ENCODE measurements at regions not wholly inside any gene's neighbourhood (a gene's known extent, or its start where the extent isn't known, plus 50 kb on each side); places are given as distances from the start of the nearest gene placed in this dataset.

GRCh38 chr9:108674766-108675530, 180.8 kb downstream of the ACTL7B start:
- DNase-seq: no peak

GRCh38 chr9:108673386-108673785, 182.4 kb downstream of the ACTL7B start:
- DNase-seq: no peak

GRCh38 chr9:108672475-108673190, 183.2 kb downstream of the ACTL7B start:
- DNase-seq: no peak

GRCh38 chr9:108671794-108672193, 184.0 kb downstream of the ACTL7B start:
- DNase-seq: no peak

- peak; percentile 54 for DNase-seq
Measured at GRCh38 chr9:108671176-108671575, 184.6 kb downstream of the ACTL7B start.

- DNase-seq: no peak
Measured at GRCh38 chr9:108668938-108669335, 186.8 kb downstream of the ACTL7B start.

GRCh38 chr9:108668191-108668937, 187.4 kb downstream of the ACTL7B start:
- no peak for DNase-seq

GRCh38 chr9:108666240-108666784, 189.5 kb downstream of the ACTL7B start:
- DNase-seq: no peak

- peak; percentile 73 for DNase-seq
Measured at GRCh38 chr9:108665521-108666239, 190.1 kb downstream of the ACTL7B start.

GRCh38 chr9:108664309-108665255, 191.2 kb downstream of the ACTL7B start:
- DNase-seq: no peak

GRCh38 chr9:108663422-108663821, 192.4 kb downstream of the ACTL7B start:
- DNase-seq: no peak

- DNase-seq: no peak
Measured at GRCh38 chr9:108662956-108663355, 192.8 kb downstream of the ACTL7B start.

GRCh38 chr9:108662091-108662875, 193.5 kb downstream of the ACTL7B start:
- peak; percentile 60 for DNase-seq

- DNase-seq: no peak
Measured at GRCh38 chr9:108656566-108656965, 199.2 kb downstream of the ACTL7B start.

- no peak for DNase-seq
Measured at GRCh38 chr9:108655818-108656217, 200.0 kb downstream of the ACTL7B start.

- peak; percentile 41 for DNase-seq
Measured at GRCh38 chr9:108654566-108654965, 201.2 kb downstream of the ACTL7B start.

- DNase-seq: no peak
Measured at GRCh38 chr9:108652851-108653250, 202.9 kb downstream of the ACTL7B start.

- no peak for DNase-seq
Measured at GRCh38 chr9:108650826-108651225, 205.0 kb downstream of the ACTL7B start.

GRCh38 chr9:108645520-108645919, 210.3 kb downstream of the ACTL7B start:
- DNase-seq: peak; percentile 32

- DNase-seq: no peak
Measured at GRCh38 chr9:108643731-108644510, 211.9 kb downstream of the ACTL7B start.

Measured in hematopoietic multipotent progenitor cell treated with erythropoietin and hydrocortisone succinate and interleukin-3 and kit ligand, for 4 days (in vitro differentiated cells).